ENCODE measurements at regions not wholly inside any gene's neighbourhood (a gene's known extent, or its start where the extent isn't known, plus 50 kb on each side); places are given as distances from the start of the nearest gene placed in this dataset.
"Not testable (repeated sequence)": the region's sequence is repeated elsewhere in the genome, so short reads cannot be mapped to it uniquely, and the experiment has no call there.

DNA sequence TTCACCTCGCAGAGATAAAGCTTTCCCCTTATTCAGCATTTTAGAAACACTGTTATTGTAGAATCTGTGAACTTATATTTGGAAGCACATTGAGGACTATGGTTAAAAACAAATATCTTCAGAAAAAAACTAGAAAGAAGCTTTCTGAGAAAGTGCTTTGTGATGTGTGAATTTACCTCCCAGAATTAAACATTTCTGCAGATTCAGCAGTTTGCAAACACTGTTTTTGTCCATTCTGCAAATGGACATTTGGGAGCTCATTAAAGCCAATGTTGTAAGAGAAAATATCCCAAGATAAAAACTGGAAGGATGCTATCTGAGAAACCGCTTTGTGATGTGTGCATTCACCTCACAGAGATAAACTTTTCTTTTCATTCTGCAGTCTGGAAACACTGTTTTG is 272.7 kb downstream of the OR4A5 start:
- intact Hi-C loops (cut with DNase I): no loop called here
- ATAC-seq: no peak
- WGBS, 2 donors: 23 to 30% methylated on average over 2 of the region's 2 CpGs
- Histone ChIP-seq H3K4me1 (no peaks in the 10 kb centered on the region), H3K27ac (no peak overlapping the region), H3K9me3 (peaks cover 0 to 24% (median 0%) of the 10 kb centered on the region in 3 donors), H3K36me3 (replicated peaks in 1 of 2; ENCODE audit: insufficient read depth in 1 of 2, low read depth in 2 of 2) (no peaks in the 10 kb centered on the region), H3K4me3 (no peak overlapping the region), H3K27me3 (no peaks in the 10 kb centered on the region)
- no peak for DNase-seq
- TF ChIP-seq, protein P1, sequence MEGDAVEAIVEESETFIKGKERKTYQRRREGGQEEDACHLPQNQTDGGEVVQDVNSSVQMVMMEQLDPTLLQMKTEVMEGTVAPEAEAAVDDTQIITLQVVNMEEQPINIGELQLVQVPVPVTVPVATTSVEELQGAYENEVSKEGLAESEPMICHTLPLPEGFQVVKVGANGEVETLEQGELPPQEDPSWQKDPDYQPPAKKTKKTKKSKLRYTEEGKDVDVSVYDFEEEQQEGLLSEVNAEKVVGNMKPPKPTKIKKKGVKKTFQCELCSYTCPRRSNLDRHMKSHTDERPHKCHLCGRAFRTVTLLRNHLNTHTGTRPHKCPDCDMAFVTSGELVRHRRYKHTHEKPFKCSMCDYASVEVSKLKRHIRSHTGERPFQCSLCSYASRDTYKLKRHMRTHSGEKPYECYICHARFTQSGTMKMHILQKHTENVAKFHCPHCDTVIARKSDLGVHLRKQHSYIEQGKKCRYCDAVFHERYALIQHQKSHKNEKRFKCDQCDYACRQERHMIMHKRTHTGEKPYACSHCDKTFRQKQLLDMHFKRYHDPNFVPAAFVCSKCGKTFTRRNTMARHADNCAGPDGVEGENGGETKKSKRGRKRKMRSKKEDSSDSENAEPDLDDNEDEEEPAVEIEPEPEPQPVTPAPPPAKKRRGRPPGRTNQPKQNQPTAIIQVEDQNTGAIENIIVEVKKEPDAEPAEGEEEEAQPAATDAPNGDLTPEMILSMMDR (IDR thresholded peaks at IDR 0.05): no peak
- no peak for TF ChIP-seq POLR2A (IDR thresholded peaks at IDR 0.05)

DNA sequence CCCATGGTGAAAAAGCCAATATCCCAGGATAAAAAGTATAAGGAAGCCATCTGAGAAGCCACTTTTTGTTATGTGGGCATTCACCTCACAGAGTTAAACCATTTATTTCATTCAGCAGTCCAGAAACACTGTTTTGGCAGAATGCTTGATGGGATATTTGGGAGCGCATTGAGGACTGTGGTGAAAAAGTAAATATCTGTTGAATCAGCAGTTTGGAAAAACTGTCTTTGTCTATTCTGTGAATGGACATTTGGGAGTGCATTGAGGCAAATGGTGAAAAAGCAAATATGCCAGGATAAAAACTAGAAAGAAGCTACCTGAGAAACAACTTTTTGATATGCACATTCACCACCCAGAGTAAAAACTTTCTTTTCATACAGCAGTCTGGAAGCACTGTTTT is 276.2 kb upstream of the TRIM48 start:
- WGBS, 2 donors: 72 to 75% methylated on average over 1 of the region's 1 CpG

DNA sequence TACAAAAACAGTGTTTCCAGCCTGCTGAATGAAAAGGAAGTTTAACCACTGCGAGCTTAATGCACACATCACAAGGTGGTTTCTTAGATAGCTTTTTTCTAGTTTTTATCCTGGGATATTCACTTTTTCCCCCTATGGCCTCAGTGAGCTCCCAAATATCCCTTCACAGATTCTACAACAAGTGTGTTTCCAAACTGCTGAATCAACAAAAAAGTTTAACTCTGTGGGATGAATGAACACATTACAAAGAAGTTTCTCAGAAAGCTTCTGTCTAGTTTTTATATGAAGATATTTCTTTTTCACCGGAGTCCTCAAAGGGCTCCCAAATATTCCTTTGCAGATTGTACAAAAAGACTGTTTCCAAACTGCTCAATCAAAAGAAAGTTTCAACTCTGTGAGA is 233.1 kb upstream of the TRIM48 start:
- H3K4me3 ChIP-seq; DNase-seq; H3K27ac ChIP-seq; ATAC-seq; H3K4me1 ChIP-seq; H3K36me3 ChIP-seq (replicated peaks in 1 of 2; ENCODE audit: insufficient read depth in 1 of 2, low read depth in 2 of 2); intact Hi-C loops (cut with DNase I); H3K27me3 ChIP-seq: not testable (repeated sequence)
- H3K9me3 ChIP-seq: peaks cover 0 to 35% (median 2%) of the 10 kb centered on the region in 3 donors
- 48 to 53% methylated on average over 2 of the region's 2 CpGs for WGBS, 2 donors

More for the DNA sequence above, 276.2 kb upstream of the TRIM48 start:
- Histone ChIP-seq H3K4me3 (no peak overlapping the region), H3K4me1 (no peaks in the 10 kb centered on the region), H3K27ac (no peak overlapping the region), H3K9me3 (peaks cover 0 to 15% (median 0%) of the 10 kb centered on the region in 3 donors), H3K27me3 (no peaks in the 10 kb centered on the region), H3K36me3 (replicated peaks in 1 of 2; ENCODE audit: insufficient read depth in 1 of 2, low read depth in 2 of 2) (no peaks in the 10 kb centered on the region)
- no peak for DNase-seq
- intact Hi-C loops (cut with DNase I): no loop called here
- ATAC-seq: no peak
- no peak for TF ChIP-seq POLR2A (IDR thresholded peaks at IDR 0.05)
- TF ChIP-seq, protein P1 (IDR thresholded peaks at IDR 0.05): no peak

DNA sequence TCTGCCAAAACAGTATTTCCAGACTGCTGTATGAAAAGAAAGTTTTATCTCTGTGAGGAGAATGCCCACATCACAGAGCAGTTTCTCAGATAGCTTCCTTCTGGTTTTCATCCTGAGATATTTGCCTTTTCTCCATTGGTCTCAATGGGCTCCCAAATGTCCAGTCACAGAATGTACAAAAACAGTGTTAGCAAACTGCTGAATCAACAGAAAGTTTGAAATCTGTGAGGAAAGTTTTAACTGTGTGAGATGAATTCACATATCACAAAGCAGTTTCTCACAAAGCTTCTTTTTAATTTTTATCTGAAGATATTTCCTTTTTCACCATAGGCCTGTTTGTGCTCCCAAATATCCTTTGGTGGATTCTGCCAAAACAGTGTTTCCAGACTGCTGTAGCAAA is 207.2 kb upstream of the TRIM48 start:
- no peak overlapping the region for H3K4me3 ChIP-seq
- no peak for DNase-seq
- H3K36me3 ChIP-seq (replicated peaks in 1 of 2; ENCODE audit: insufficient read depth in 1 of 2, low read depth in 2 of 2): no peaks in the 10 kb centered on the region
- no peak overlapping the region for H3K27ac ChIP-seq
- no peaks in the 10 kb centered on the region for H3K27me3 ChIP-seq
- TF ChIP-seq, protein P1 (IDR thresholded peaks at IDR 0.05): no peak
- TF ChIP-seq POLR2A (IDR thresholded peaks at IDR 0.05): no peak
- intact Hi-C loops (cut with DNase I): no loop called here
- H3K9me3 ChIP-seq: peaks cover 0 to 33% (median 0%) of the 10 kb centered on the region in 3 donors
- no peaks in the 10 kb centered on the region for H3K4me1 ChIP-seq
- ATAC-seq: no peak

DNA sequence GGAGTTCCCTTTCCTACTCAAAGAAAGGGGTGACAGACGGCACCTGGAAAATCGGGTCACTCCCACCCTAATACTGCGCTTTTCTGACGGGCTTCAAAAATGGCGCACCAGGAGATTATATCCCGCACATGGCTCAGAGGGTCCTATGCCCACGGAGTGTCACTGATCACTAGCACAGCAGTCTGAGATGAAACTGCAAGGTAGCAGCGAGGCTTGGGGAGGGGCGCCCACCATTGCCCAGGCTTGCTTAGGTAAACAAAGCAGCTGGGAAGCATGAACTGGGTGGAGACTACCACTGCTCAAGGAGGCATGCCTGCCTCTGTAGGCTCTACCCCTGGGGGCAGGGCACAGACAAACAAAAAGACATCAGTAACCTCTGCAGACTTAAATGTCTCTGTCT is 177.4 kb upstream of the TRIM48 start:
- ATAC-seq; H3K27me3 ChIP-seq; H3K36me3 ChIP-seq (replicated peaks in 1 of 2; ENCODE audit: insufficient read depth in 1 of 2, low read depth in 2 of 2); intact Hi-C loops (cut with DNase I); H3K27ac ChIP-seq; DNase-seq; H3K4me3 ChIP-seq; H3K4me1 ChIP-seq: not testable (repeated sequence)
- H3K9me3 ChIP-seq: peaks cover 0 to 19% (median 0%) of the 10 kb centered on the region in 3 donors
- 64 to 94% methylated on average over 3 to 9 of the region's 9 CpGs for WGBS, 2 donors

DNA sequence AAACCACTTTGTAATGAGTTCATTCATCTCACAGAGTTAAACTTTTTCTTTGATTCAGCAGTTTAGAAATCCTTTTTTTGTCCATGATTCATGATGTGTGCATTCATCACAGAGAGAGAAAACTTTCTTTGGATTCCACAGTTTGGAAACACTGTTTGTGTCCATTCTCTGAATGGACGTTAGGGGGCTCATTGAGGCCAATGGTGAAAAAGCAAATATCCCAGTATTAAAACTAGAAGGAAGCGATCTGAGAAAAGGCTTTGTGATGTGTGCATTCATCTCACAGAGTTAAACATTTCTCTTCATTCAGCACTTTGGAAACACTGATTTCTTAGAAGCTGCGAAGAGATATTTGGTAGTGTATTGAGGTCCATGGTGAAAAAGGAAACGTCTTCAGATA is 155.6 kb upstream of the TRIM48 start:
- Histone ChIP-seq H3K27ac (no peak overlapping the region), H3K27me3 (no peaks in the 10 kb centered on the region), H3K36me3 (replicated peaks in 1 of 2; ENCODE audit: insufficient read depth in 1 of 2, low read depth in 2 of 2) (no peaks in the 10 kb centered on the region), H3K4me1 (no peaks in the 10 kb centered on the region), H3K4me3 (no peak overlapping the region), H3K9me3 (peaks cover 0 to 41% (median 0%) of the 10 kb centered on the region in 3 donors)
- 39 to 45% methylated on average over 4 of the region's 4 CpGs for WGBS, 2 donors
- DNase-seq (no peak), ATAC-seq (no peak)
- TF ChIP-seq POLR2A (IDR thresholded peaks at IDR 0.05): no peak
- TF ChIP-seq, protein P1 (IDR thresholded peaks at IDR 0.05): no peak
- intact Hi-C loops (cut with DNase I): no loop called here
